ENCODE measurements at regions not wholly inside any gene's neighbourhood (a gene's known extent, or its start where the extent isn't known, plus 50 kb on each side); places are given as distances from the start of the nearest gene placed in this dataset.

DNA sequence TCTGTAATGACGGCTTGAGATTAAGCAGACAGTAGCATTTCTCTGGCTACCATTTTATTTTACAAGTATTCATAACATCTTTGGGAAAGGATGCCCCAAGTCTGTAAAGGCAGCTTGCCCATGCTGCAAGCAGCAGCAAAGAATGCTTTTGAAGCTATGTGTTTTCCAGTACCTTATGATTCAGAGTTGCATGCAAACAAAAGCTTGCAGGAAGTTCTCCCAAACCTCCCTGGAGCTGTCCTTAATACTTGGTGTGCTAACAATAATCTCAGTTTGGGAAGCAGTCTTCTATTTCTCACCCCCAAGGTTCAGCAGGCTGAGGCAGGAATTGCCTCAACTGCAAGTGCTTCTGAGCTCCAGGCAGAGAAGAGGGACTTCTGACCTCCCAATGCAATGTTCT, 60.8 kb downstream of the CCNA1 start:
- TF ChIP-seq, protein P1, sequence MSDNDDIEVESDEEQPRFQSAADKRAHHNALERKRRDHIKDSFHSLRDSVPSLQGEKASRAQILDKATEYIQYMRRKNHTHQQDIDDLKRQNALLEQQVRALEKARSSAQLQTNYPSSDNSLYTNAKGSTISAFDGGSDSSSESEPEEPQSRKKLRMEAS (IDR thresholded peaks at IDR 0.05; ENCODE audit: low read depth): no peak
- TF ChIP-seq, protein P2, sequence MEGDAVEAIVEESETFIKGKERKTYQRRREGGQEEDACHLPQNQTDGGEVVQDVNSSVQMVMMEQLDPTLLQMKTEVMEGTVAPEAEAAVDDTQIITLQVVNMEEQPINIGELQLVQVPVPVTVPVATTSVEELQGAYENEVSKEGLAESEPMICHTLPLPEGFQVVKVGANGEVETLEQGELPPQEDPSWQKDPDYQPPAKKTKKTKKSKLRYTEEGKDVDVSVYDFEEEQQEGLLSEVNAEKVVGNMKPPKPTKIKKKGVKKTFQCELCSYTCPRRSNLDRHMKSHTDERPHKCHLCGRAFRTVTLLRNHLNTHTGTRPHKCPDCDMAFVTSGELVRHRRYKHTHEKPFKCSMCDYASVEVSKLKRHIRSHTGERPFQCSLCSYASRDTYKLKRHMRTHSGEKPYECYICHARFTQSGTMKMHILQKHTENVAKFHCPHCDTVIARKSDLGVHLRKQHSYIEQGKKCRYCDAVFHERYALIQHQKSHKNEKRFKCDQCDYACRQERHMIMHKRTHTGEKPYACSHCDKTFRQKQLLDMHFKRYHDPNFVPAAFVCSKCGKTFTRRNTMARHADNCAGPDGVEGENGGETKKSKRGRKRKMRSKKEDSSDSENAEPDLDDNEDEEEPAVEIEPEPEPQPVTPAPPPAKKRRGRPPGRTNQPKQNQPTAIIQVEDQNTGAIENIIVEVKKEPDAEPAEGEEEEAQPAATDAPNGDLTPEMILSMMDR (IDR thresholded peaks at IDR 0.05): no peak
- TF ChIP-seq GABPA (IDR thresholded peaks at IDR 0.05; ENCODE audit: low read depth): no peak
- TF ChIP-seq, protein P3, sequence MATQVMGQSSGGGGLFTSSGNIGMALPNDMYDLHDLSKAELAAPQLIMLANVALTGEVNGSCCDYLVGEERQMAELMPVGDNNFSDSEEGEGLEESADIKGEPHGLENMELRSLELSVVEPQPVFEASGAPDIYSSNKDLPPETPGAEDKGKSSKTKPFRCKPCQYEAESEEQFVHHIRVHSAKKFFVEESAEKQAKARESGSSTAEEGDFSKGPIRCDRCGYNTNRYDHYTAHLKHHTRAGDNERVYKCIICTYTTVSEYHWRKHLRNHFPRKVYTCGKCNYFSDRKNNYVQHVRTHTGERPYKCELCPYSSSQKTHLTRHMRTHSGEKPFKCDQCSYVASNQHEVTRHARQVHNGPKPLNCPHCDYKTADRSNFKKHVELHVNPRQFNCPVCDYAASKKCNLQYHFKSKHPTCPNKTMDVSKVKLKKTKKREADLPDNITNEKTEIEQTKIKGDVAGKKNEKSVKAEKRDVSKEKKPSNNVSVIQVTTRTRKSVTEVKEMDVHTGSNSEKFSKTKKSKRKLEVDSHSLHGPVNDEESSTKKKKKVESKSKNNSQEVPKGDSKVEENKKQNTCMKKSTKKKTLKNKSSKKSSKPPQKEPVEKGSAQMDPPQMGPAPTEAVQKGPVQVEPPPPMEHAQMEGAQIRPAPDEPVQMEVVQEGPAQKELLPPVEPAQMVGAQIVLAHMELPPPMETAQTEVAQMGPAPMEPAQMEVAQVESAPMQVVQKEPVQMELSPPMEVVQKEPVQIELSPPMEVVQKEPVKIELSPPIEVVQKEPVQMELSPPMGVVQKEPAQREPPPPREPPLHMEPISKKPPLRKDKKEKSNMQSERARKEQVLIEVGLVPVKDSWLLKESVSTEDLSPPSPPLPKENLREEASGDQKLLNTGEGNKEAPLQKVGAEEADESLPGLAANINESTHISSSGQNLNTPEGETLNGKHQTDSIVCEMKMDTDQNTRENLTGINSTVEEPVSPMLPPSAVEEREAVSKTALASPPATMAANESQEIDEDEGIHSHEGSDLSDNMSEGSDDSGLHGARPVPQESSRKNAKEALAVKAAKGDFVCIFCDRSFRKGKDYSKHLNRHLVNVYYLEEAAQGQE (IDR thresholded peaks at IDR 0.05; ENCODE audit: low read depth, low read length): no peak
- TF ChIP-seq RAD21 (IDR thresholded peaks at IDR 0.05; ENCODE audit: low read length): no peak
- no peak for TF ChIP-seq EP300 (IDR thresholded peaks at IDR 0.05; ENCODE audit: borderline replicate concordance in 1 of 2, low read depth in 1 of 2, low read length in 1 of 2)
- TF ChIP-seq, protein P4, sequence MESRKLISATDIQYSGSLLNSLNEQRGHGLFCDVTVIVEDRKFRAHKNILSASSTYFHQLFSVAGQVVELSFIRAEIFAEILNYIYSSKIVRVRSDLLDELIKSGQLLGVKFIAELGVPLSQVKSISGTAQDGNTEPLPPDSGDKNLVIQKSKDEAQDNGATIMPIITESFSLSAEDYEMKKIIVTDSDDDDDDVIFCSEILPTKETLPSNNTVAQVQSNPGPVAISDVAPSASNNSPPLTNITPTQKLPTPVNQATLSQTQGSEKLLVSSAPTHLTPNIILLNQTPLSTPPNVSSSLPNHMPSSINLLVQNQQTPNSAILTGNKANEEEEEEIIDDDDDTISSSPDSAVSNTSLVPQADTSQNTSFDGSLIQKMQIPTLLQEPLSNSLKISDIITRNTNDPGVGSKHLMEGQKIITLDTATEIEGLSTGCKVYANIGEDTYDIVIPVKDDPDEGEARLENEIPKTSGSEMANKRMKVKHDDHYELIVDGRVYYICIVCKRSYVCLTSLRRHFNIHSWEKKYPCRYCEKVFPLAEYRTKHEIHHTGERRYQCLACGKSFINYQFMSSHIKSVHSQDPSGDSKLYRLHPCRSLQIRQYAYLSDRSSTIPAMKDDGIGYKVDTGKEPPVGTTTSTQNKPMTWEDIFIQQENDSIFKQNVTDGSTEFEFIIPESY (IDR thresholded peaks at IDR 0.05; ENCODE audit: borderline replicate concordance, low read depth): no peak
- no peak for TF ChIP-seq POLR2AphosphoS5 (IDR thresholded peaks at IDR 0.05; ENCODE audit: low read depth, low read length)
- TF ChIP-seq CHD2 (IDR thresholded peaks at IDR 0.05; ENCODE audit: low read length, partially characterized antibody): no peak
- no peak for TF ChIP-seq RCOR1 (IDR thresholded peaks at IDR 0.05; ENCODE audit: low read length)
- no peak for TF ChIP-seq YY1 (IDR thresholded peaks at IDR 0.05; ENCODE audit: low read depth)

Measured in SK-N-SH (cell line).